SU-DHL-6 (cell line): ENCODE measurements at regions not wholly inside any gene's neighbourhood (a gene's known extent, or its start where the extent isn't known, plus 50 kb on each side); places are given as distances from the start of the nearest gene placed in this dataset.

Experiments used
- EZH2phosphoT487 ChIP-seq: fragments of 200-600 bp; sonication (generic), shearing (Covaris generic); conservative IDR thresholded peaks from 2 replicates; pipeline ENCODE4 v1.6.1; 2018; ENCODE audit warnings: mild to moderate bottlenecking, antibody characterized with exemption, low read length, moderate library complexity, mixed read lengths
- TF ChIP-seq, protein P1 (sequence below): fragments of 200-600 bp; sonication (generic); IDR thresholded peaks from one replicate; pipeline ENCODE4 v1.5.1; 2017; ENCODE audit warnings: antibody characterized with exemption, mild to moderate bottlenecking, low read length, moderate library complexity; ENCODE audit not compliant: insufficient read depth, poor library complexity, severe bottlenecking

- TF ChIP-seq, protein P1, sequence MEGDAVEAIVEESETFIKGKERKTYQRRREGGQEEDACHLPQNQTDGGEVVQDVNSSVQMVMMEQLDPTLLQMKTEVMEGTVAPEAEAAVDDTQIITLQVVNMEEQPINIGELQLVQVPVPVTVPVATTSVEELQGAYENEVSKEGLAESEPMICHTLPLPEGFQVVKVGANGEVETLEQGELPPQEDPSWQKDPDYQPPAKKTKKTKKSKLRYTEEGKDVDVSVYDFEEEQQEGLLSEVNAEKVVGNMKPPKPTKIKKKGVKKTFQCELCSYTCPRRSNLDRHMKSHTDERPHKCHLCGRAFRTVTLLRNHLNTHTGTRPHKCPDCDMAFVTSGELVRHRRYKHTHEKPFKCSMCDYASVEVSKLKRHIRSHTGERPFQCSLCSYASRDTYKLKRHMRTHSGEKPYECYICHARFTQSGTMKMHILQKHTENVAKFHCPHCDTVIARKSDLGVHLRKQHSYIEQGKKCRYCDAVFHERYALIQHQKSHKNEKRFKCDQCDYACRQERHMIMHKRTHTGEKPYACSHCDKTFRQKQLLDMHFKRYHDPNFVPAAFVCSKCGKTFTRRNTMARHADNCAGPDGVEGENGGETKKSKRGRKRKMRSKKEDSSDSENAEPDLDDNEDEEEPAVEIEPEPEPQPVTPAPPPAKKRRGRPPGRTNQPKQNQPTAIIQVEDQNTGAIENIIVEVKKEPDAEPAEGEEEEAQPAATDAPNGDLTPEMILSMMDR = no peak
- no peak for TF ChIP-seq EZH2phosphoT487
These were observed 411.7 kb upstream of the NETO1 start for GRCh38 chr18:73279498-73279897.
